Activated naive CD4-positive, alpha-beta T cell treated with anti-CD3 and anti-CD28 coated beads, Interleukin-2, amount 50 U/mL, for 72 hours (primary cell): ENCODE measurements at regions not wholly inside any gene's neighbourhood (a gene's known extent, or its start where the extent isn't known, plus 50 kb on each side); places are given as distances from the start of the nearest gene placed in this dataset.
A peak's percentile ranks its signal among the peaks of the same experiment; 100 is the strongest.

Experiments used
- ATAC-seq, 2 donors: fragments of 150-1000 bp; cut with Tn5 transposase; 2 replicates each; pipeline ENCODE4 v1.10.0; 2021; ENCODE audit warnings: mild to moderate bottlenecking in 2 of 2, moderate library complexity in 2 of 2
- DNase-seq, 2 donors: peaks; one replicate each; pipeline ENCODE4 v3.0.0; 2021 to 2022; ENCODE audit warnings: low spot score in 2 of 2
- H3K27ac Mint-ChIP-seq, 2 donors: one replicate each; pipeline ENCODE4 v1.8.0; 2022; ENCODE audit warnings: mild to moderate bottlenecking in 2 of 2, mixed read lengths in 2 of 2
- H3K36me3 Mint-ChIP-seq, 2 donors: one replicate each; pipeline ENCODE4 v1.8.0; 2022; ENCODE audit warnings: mixed read lengths in 2 of 2
- H3K9me3 Mint-ChIP-seq, 2 donors: one replicate each; pipeline ENCODE4 v1.8.0; 2022; ENCODE audit warnings: mixed read lengths in 2 of 2

DNA sequence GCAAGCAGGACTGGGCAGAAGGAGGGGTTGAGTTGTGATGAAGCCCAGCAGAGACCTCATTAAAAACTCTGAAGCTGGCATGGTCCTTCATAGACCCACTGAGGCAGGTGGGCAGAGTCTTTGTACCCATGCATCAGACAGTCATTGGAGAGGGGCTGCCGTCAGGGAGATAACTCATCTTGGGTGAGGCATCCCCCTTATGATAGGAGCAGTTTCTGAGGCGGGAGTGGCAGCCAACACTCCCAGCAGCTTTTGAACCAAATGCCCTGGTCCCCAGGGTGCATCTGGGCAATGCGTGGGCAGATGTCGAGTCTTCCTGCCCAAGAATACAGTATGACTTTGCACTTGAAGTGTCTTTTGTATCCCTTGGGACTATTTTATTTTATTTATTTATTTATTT lies 68.1 kb downstream of the HTR5A start:
- Mint-ChIP-seq H3K9me3 (peaks cover 0 to 7% of the 10 kb centered on the region in 2 donors), H3K36me3 (no peaks in the 10 kb centered on the region), H3K27ac (no peak overlapping the region)
- ATAC-seq (no peak), DNase-seq (no peak)

DNA sequence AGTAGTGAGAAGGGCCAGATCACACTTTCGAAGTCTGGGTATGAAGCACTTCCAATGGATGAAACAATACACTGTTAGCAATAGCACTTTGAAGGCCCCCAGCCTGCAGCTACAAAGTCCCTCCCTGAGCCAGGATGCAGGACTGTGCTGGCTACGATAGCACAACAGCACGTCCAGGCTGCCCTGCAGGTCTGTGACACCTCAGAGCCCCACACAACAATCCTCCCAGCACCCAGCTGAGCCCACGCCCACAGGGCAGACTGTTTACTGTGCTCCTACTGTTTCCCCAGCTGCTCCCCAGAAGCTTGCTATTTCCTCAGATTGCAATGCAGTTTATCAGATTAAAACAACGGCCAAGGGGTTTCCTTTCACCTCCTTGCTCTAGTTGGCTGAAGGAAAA lies 71.4 kb downstream of the HTR5A start:
- Mint-ChIP-seq H3K9me3 (peaks cover 0 to 7% of the 10 kb centered on the region in 2 donors), H3K27ac (no peak overlapping the region), H3K36me3 (no peaks in the 10 kb centered on the region)
- ATAC-seq (no peak), DNase-seq (no peak)

DNA sequence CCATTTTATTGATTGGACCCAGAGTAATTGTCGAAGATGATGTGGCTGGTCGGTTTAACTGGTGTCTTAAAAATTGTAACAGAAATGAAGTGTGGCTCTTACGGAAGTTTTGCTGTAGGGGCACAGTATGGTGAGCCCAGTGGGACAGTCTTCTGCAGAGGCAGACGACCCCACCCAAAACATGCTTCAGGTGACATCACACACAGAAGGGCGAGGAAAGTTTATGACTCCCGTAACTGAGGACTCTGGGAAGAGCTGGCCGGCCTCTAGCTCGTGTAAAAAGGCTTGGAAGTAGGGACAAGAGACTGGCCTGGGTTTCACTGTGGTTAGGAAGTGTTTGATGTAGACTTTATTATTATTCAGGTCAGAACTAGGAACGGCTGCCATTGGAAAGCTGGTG lies 73.3 kb downstream of the HTR5A start:
- ATAC-seq (no peak), DNase-seq (no peak)
- Mint-ChIP-seq H3K36me3 (no peaks in the 10 kb centered on the region), H3K27ac (no peak overlapping the region), H3K9me3 (no peaks in the 10 kb centered on the region)

DNA sequence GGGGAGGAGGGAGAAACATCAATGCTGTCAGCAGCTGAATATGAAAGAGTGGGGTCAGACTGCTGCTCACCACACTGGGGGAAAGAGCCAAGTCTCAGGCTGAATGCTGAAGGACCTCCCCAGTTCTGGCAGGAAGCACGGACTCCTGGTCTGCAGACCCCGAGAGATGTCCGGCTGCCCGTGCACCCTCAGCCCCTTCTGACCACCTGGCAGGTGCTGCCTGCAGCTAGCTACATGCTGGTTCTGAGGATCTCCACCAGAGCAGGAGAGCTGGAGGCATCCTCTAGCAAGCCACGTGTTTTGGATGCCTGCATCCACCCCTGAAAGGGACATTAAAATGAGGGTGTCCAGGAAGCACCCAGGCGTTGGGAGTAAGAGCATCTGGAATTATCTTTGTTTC lies 74.2 kb downstream of the HTR5A start:
- Mint-ChIP-seq H3K36me3 (no peaks in the 10 kb centered on the region), H3K9me3 (no peaks in the 10 kb centered on the region), H3K27ac (no peak overlapping the region)
- ATAC-seq: no peak
- no peak for DNase-seq

DNA sequence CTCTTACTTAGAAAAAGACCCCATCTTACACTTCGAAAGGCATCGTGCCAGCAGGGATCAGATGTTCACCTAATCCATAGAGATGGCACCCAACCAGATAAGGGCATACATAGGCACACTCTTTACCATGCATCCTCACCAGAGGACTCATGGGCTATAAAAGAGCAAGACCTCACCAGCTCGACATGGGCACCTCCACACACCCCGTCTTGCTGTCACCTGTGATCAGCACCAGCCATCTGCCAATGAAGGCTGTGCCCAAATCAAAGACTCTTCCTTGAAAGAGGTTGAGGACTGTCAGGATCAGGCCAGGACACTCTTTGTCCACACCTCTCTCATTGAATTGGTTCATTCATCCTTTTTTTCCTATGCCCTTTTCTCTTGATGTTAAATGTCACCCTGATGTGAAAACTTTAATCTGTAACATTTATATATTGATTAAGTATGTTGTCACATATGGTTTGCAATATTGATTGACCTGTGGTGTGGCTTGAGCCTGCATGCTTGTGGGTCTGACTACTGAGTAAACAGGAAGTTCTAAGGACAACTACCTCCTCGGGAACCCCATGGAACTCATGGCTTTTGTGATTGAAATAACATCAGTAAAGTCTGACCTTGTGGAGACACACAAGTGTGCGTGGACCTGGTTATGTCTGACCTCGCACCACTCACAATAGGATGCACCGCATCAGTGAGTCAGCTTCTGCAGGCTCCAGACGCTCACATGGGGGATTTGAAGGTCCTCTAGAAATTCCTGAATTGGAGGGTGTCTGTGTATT lies 75.5 kb downstream of the HTR5A start:
- DNase-seq (no peak), ATAC-seq (no peak)
- no peaks in the 10 kb centered on the region for H3K9me3 Mint-ChIP-seq
- H3K27ac Mint-ChIP-seq: no peak overlapping the region
- H3K36me3 Mint-ChIP-seq: no peaks in the 10 kb centered on the region

DNA sequence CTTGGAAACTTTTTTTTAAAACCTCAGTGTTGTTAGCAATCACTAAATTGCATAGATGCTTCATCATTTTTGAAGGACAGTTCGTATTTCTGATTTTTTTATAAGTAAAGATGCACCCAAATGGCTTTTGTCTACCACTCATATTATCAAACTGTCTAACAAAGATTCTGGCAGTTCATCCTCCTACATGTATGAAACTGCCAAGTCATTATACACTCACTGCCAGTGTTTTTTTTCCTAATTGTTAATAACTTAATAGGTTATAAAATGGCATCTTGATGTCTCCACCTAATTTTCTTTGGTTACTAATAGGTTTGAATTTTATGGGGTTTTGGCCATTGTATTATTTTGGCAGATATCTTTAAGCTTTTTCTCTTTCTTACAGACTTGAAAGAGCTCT lies 77.0 kb downstream of the HTR5A start:
- Mint-ChIP-seq H3K9me3 (peaks cover 4 to 5% of the 10 kb centered on the region in 2 donors), H3K27ac (no peak overlapping the region), H3K36me3 (no peaks in the 10 kb centered on the region)
- ATAC-seq (no peak), DNase-seq (no peak)

DNA sequence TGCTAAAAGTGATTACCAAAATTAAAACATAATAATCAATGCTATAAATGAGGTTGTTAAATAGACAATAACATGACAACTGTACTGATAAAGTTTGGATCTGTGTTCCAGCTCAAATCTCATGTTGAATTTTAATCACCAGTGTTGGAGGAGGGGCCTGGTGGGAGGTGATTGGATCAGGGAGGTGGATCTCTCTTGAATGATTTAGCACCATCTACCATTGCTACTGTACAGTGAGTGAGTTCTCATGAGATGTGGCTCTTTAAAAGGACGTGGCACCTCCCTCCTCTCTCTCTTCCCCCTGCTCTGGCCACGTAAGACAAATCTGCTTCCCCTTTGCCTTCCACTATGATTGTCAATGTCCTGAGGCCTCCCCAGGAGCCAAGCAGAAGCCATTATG lies 77.5 kb downstream of the HTR5A start:
- H3K27ac Mint-ChIP-seq: no peak overlapping the region
- ATAC-seq (no peak), DNase-seq (no peak)
- H3K9me3 Mint-ChIP-seq: peaks cover 4 to 5% of the 10 kb centered on the region in 2 donors
- H3K36me3 Mint-ChIP-seq: no peaks in the 10 kb centered on the region

DNA sequence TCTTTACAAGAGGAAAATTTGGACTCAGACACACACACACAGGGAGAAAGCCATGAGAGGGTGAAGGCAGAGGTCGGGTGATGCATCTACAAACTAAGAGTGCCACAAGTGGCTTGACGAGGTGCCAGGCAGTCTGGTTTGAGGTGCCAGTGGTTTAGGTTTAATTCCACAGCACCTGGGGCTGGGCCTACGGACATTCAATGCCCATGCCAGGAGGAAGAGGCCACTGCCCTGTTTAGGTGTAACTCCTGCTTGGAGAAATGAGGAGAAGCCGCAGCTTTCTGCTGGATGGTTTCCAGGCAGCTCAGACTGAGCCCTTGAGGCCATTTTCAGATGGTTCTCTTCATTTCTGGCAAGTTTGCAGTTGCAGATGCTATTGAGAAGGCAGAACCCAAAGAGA lies 83.6 kb downstream of the HTR5A start:
- no peak for DNase-seq
- no peak overlapping the region for H3K27ac Mint-ChIP-seq
- peaks cover 4 to 5% of the 10 kb centered on the region in 2 donors for H3K9me3 Mint-ChIP-seq
- ATAC-seq: no peak
- H3K36me3 Mint-ChIP-seq: no peaks in the 10 kb centered on the region

DNA sequence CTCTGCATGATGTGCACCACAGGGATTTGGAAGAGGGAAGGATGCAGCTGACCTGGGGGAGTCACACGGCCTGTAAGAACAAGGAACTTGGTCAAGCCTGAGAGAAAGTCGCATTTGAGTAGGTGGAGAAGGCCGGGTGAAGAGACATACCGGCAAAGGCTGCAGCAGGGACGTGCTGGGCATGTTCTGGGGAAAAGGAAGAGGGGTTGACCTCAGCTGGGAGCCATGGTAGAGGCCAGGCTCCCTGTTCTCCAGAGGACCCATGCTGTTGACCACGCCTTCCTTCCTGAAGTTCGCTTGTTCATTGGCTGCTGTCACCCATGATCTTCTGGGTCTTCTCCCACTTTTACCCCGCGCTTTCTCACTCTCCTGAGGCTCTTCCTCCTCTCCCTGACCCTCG lies 84.5 kb downstream of the HTR5A start:
- ATAC-seq (no peak), DNase-seq (no peak)
- Mint-ChIP-seq H3K9me3 (peaks cover 4 to 5% of the 10 kb centered on the region in 2 donors), H3K36me3 (no peaks in the 10 kb centered on the region), H3K27ac (no peak overlapping the region)

DNA sequence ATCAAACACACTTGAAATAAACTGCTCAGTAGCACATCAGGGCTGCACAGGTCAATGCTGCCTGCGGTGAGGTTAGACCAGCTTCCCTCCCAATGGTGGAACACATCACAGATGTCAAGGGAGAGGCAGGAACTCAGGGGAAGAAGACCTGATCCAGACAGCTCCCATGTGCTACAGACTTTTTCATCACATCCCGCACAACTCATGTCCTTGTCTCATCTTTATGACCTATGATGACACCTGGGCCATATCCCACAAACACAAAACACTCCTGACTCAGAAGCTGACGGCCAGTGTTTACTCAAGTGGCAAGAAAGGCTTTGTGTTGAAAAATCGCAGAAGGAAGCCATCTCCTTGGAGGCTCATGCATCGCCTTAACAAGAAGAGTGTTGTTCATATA lies 91.6 kb downstream of the HTR5A start:
- DNase-seq (no peak), ATAC-seq (no peak)
- H3K27ac Mint-ChIP-seq: no peak overlapping the region
- H3K9me3 Mint-ChIP-seq: no peaks in the 10 kb centered on the region
- H3K36me3 Mint-ChIP-seq: no peaks in the 10 kb centered on the region

DNA sequence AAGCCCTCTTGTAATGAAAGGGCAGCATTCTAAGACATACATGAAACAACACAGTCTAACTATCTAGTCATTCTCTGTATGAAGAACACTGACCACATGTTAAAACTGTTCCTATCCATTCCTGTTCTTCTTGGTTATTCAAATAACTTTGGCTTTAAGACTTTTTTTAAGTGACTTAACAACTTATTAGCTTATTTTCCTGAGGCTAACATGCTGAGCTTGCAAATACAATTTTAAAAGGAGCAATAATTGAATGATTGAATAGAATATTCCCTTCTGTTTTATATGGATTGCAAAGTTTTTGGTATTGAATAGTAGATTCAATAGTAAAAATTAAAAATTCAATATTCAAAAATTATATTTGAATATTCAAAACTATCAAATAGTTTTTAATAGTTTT lies 92.3 kb downstream of the HTR5A start:
- DNase-seq (no peak), ATAC-seq (no peak)
- Mint-ChIP-seq H3K36me3 (no peaks in the 10 kb centered on the region), H3K27ac (no peak overlapping the region), H3K9me3 (no peaks in the 10 kb centered on the region)

DNA sequence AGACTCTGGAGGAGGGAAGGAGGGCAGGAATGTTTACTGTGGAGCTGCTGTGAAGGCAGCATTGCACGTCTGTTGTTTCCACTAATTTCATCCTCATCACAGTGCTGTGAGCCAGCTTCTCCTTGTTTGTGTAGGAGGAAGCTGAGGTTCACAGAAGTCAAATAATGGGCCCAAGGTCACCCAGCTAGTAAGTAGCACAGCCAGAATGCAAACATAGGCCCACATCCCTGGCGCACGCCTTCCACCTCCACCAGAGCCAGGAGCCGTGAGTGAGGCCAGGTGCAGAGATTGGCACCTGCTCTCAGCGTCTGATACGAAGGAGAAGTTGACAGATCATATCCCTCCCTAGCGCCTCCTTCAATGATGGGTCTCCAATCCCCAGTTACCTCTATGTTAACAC lies 93.6 kb downstream of the HTR5A start:
- Mint-ChIP-seq H3K9me3 (no peaks in the 10 kb centered on the region), H3K36me3 (no peaks in the 10 kb centered on the region), H3K27ac (no peak overlapping the region)
- no peak for ATAC-seq
- no peak for DNase-seq

DNA sequence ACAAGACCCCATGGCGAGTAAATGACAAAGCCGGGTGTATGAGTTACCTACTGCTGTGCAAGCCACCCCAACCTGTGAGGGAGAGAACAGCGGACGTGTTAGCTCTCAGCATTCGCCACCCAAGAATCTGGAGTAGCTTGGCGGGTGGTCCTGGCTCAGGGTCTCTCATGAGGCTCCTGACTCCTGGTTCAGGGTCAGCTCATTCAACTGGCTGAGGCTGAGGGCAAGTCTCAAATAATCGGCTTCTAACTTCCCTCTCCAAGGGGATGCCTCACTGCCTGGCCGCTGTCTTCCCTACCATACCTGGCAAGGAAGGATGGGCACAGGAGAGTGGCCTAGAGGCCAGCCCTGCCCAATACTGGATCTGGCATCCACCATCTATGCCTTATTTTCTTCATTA lies 94.2 kb downstream of the HTR5A start:
- no peak for ATAC-seq
- Mint-ChIP-seq H3K9me3 (no peaks in the 10 kb centered on the region), H3K27ac (no peak overlapping the region), H3K36me3 (no peaks in the 10 kb centered on the region)
- no peak for DNase-seq

DNA sequence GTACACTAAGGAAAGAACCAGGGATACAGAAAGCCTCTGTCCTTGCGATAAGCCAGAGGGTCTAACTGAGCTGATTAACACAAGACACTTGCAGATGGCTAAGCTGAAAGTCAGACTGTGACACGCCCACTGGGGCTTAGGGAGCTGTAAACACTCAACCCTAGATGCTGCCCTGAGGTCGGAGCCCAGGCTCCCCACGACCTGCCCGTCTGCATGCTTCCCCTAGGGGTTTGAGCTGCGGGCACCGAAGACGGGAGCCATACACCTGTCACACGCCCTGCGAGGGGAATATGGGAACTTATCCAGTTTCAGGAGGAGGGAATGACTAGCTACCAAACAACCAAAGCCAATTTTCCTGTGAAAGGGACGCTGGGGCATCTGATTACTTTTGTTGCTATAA lies 96.0 kb downstream of the HTR5A start:
- ATAC-seq: no peak

DNA sequence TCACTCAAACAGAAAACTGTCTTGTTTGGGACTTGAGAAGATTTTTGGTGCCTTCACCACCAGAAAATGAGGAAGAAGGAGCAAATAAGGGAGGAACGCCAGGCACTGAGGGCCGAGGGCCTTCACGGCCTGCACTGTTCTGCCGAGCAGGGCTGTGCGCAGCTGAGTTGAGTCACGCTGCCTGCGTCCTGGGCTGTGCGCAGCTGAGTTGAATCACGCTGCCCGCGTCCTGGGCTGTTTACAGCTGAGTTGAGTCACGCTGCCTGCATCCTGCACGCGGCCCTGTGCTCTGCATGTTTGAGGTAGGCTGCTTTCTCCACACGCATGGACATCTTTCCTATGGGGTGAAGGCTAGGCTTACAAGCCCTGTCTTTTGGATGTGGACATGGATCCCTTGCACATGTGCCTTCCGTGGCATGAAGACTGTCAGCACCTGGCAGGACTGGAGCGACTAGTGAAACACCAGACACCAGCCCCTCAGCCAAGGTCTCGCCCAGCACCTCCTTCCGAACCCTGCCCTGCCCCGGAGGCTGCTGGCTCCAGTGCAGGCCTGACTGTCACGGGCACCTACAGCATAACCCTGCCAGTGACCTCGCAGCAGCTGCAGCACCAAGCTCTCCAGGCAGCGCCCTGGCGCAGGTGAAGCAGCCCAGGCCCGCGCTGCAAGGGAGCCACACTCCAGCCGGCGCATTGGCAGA lies 96.7 kb downstream of the HTR5A start:
- peak in 1 of 2 donors; percentile 58 for ATAC-seq
- Mint-ChIP-seq H3K9me3 (no peaks in the 10 kb centered on the region), H3K27ac (no peak overlapping the region), H3K36me3 (no peaks in the 10 kb centered on the region)
- DNase-seq: no peak

More for the DNA sequence above, 96.0 kb downstream of the HTR5A start:
- H3K9me3 Mint-ChIP-seq: no peaks in the 10 kb centered on the region
- no peak overlapping the region for H3K27ac Mint-ChIP-seq
- no peak for DNase-seq
- H3K36me3 Mint-ChIP-seq: no peaks in the 10 kb centered on the region

DNA sequence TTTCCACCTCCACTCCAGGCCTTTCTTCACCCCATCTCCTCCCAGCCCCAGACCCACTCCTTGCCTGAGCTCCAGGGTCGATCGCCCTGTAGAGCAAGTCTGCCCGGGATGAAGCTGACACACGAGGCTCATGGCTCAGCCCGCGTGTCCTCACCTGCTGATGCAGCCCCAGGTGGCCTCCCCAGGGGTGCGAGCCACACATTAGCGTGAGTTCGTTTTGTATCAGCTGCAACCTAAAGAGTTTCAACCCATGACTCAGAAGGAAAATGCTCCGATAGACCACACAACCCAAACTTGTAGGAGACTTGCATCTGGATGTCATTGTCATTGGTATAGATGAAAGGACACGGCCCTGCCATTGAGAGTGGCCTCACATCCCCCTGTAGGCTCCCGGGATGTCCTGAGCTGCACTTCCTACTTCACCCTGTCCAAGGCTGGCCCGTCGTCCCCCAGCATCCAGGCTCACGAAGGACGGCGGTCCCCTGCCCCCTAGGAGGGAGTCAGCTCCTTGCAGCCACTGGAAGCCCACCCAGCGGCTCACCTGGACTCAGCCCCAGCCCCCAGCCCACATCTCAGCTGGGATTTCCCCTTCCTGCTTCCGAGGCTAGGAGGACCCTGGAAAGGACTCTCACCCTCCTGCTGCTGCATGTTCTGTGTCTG lies 97.7 kb downstream of the HTR5A start:
- Mint-ChIP-seq H3K9me3 (no peaks in the 10 kb centered on the region), H3K36me3 (no peaks in the 10 kb centered on the region), H3K27ac (no peak overlapping the region)
- DNase-seq (no peak), ATAC-seq (no peak)

DNA sequence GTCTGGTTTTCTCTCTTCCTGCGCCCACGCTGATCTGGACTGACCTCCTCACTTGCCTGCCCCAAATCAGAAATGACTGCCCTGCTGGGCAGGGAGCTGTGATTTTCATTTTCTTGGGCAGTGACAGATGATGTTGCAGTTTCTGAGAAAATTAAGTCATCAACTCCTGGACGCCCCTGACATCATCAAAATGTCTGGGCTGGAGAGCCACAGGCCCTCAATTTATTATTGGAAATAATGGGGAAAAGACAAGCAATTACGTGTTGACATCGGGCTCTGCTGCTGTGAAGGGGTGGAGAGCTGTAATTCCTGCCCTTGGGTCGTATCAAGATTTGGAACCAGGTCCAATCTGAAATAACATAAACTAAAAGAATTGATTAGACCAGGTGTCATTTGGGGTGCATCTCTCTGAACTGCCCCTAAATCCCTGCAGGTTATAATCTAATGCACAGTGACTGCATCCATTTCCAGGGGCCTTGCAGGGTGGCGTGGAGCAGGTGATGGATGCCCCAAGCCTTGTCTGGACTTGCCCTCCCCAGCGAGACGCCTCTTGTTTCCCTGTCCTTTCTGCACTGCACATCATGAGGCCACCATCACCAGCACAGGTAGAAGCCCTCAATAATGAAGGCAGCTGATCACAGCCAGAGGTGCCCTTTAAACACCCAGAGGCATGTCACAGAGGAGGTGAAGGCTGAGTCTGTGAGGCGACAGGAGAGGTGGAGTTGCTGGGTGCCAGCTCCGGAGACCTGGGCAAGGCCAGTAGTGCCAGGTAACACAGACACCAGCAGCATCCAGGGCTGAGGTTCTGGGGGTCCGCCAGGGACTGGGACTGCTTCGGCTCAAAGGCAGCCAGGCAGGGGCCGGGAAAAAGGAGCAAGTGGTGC lies 98.7 kb downstream of the HTR5A start:
- H3K27ac Mint-ChIP-seq: no peak overlapping the region
- DNase-seq (no peak), ATAC-seq (no peak)
- no peaks in the 10 kb centered on the region for H3K9me3 Mint-ChIP-seq
- no peaks in the 10 kb centered on the region for H3K36me3 Mint-ChIP-seq
